ENCODE measurements at regions not wholly inside any gene's neighbourhood (a gene's known extent, or its start where the extent isn't known, plus 50 kb on each side); places are given as distances from the start of the nearest gene placed in this dataset.

DNA sequence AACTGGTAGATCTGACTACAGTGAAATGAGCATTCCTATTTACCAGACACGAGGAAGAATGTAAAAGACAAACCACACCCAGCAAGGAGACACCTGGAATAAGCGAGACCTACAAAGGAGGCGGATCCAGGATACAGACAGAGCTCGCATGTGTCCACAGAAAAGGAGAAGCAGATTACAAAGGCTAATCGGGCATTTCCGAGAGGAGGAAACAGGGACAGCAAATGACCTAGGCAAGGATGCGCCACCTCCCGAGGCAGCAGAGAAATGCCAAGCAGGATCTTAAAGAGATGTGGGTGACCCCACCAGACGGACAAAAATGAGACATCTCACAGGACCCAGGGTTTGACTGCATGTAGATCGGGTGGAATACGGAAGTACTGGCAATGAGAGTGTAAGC lies 63.2 kb upstream of the IQSEC1 start:
- H3K36me3 ChIP-seq (ENCODE audit: control insufficient read depth, insufficient read depth, low read length, severe bottlenecking) = no peaks in the 10 kb centered on the region
- no peak overlapping the region for H3K4me3 ChIP-seq (ENCODE audit: low read length)
- no peaks in the 10 kb centered on the region for H3K9me3 ChIP-seq (ENCODE audit: control insufficient read depth, low read length)
- H3K27me3 ChIP-seq (replicated peaks; ENCODE audit: control insufficient read depth, insufficient read depth, low read length) = peaks cover 64% of the 10 kb centered on the region
- DNase-seq (ENCODE audit: low read depth) = no peak
- no peaks in the 10 kb centered on the region for H3K4me1 ChIP-seq (ENCODE audit: control insufficient read depth, insufficient read depth, low read length)
- H3K9ac ChIP-seq (ENCODE audit: low read length) = no peak overlapping the region

- Histone ChIP-seq H3K27me3 (replicated peaks; ENCODE audit: control insufficient read depth, insufficient read depth, low read length) (peaks cover 64% of the 10 kb centered on the region), H3K4me3 (ENCODE audit: low read length) (no peak overlapping the region), H3K9ac (ENCODE audit: low read length) (no peak overlapping the region), H3K4me1 (ENCODE audit: control insufficient read depth, insufficient read depth, low read length) (no peaks in the 10 kb centered on the region), H3K36me3 (ENCODE audit: control insufficient read depth, insufficient read depth, low read length, severe bottlenecking) (no peaks in the 10 kb centered on the region), H3K9me3 (ENCODE audit: control insufficient read depth, low read length) (no peaks in the 10 kb centered on the region)
- DNase-seq (ENCODE audit: low read depth) = no peak
Measured at GRCh38 chr3:13135811-13136321, 62.6 kb upstream of the IQSEC1 start.

GRCh38 chr3:13135251-13135810 lies 62.1 kb upstream of the IQSEC1 start:
- H3K9me3 ChIP-seq (ENCODE audit: control insufficient read depth, low read length) = no peaks in the 10 kb centered on the region
- no peaks in the 10 kb centered on the region for H3K36me3 ChIP-seq (ENCODE audit: control insufficient read depth, insufficient read depth, low read length, severe bottlenecking)
- H3K4me1 ChIP-seq (ENCODE audit: control insufficient read depth, insufficient read depth, low read length) = no peaks in the 10 kb centered on the region
- no peak overlapping the region for H3K4me3 ChIP-seq (ENCODE audit: low read length)
- H3K27me3 ChIP-seq (replicated peaks; ENCODE audit: control insufficient read depth, insufficient read depth, low read length) = peaks cover 64% of the 10 kb centered on the region
- H3K9ac ChIP-seq (ENCODE audit: low read length) = no peak overlapping the region
- DNase-seq (ENCODE audit: low read depth) = no peak

GRCh38 chr3:13134879-13135206 lies 61.6 kb upstream of the IQSEC1 start:
- Histone ChIP-seq H3K9ac (ENCODE audit: low read length) (no peak overlapping the region), H3K36me3 (ENCODE audit: control insufficient read depth, insufficient read depth, low read length, severe bottlenecking) (no peaks in the 10 kb centered on the region), H3K4me1 (ENCODE audit: control insufficient read depth, insufficient read depth, low read length) (no peaks in the 10 kb centered on the region), H3K4me3 (ENCODE audit: low read length) (no peak overlapping the region), H3K9me3 (ENCODE audit: control insufficient read depth, low read length) (no peaks in the 10 kb centered on the region), H3K27me3 (replicated peaks; ENCODE audit: control insufficient read depth, insufficient read depth, low read length) (peaks cover 64% of the 10 kb centered on the region)
- DNase-seq (ENCODE audit: low read depth) = no peak

- Histone ChIP-seq H3K27me3 (replicated peaks; ENCODE audit: control insufficient read depth, insufficient read depth, low read length) (peaks cover 64% of the 10 kb centered on the region), H3K4me1 (ENCODE audit: control insufficient read depth, insufficient read depth, low read length) (no peaks in the 10 kb centered on the region), H3K9me3 (ENCODE audit: control insufficient read depth, low read length) (no peaks in the 10 kb centered on the region), H3K9ac (ENCODE audit: low read length) (no peak overlapping the region), H3K36me3 (ENCODE audit: control insufficient read depth, insufficient read depth, low read length, severe bottlenecking) (no peaks in the 10 kb centered on the region), H3K4me3 (ENCODE audit: low read length) (no peak overlapping the region)
- DNase-seq (ENCODE audit: low read depth) = no peak
Measured at GRCh38 chr3:13134166-13134878, 61.1 kb upstream of the IQSEC1 start.

DNA sequence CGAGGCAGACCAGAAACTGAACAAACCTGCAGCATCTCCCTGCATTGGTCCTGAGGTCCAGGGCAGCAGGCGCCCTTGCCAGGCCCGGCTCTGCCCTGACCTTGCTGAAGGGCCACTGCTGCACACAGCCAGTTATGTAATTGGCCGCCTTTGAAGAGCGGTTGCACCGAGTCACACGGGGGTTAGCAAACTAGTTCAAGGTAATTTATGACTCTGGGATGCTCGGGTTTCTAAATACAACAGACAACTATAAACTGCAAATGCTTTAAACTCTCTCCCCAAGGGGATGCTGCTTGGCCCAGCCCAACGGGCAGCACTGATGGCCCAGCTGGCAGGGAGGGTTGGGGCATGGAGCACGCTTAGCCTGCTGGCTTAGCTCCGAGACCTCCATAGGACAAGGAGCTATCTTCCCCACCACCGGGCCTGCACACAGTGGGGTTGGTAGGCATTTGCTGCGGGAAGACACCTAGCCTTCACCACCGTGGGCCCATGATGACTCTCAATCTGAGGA lies 60.3 kb upstream of the IQSEC1 start:
- H3K36me3 ChIP-seq (ENCODE audit: control insufficient read depth, insufficient read depth, low read length, severe bottlenecking) = no peaks in the 10 kb centered on the region
- no peaks in the 10 kb centered on the region for H3K4me1 ChIP-seq (ENCODE audit: control insufficient read depth, insufficient read depth, low read length)
- H3K9ac ChIP-seq (ENCODE audit: low read length) = no peak overlapping the region
- H3K4me3 ChIP-seq (ENCODE audit: low read length) = no peak overlapping the region
- no peak for DNase-seq (ENCODE audit: low read depth)
- H3K9me3 ChIP-seq (ENCODE audit: control insufficient read depth, low read length) = no peaks in the 10 kb centered on the region
- H3K27me3 ChIP-seq (replicated peaks; ENCODE audit: control insufficient read depth, insufficient read depth, low read length) = peaks cover 57% of the 10 kb centered on the region

DNA sequence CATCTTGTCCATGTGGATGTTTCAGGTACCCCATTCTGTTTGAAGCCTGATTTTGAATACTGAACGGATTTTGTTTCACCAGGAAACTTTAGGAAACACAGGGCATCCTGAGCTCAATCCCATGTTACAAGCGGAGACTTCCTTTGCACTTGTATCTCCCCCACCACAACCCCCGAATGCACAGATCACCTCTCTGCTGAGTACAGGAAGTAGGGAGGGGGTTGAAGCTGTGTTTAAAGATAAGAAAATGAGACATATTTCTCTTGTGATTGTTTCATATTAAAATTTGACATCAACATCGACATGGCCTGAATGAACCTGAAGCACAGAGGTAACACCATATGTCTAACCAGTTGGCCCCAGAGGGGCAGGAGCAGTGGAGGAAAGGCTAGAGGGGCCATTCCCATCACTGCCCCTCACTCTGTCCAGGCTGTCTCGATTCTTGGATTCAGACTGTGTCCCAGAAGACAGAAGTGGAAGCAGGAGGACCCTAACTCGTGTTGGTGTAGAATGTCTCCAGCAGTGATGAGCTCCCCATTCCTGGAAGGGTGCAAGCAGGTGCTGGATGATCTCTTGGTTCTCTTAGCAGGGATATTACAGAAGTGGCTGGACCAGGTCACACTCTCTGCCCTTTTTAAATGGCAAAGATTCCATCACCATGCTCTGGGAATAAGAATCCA lies 59.6 kb upstream of the IQSEC1 start:
- H3K36me3 ChIP-seq (ENCODE audit: control insufficient read depth, insufficient read depth, low read length, severe bottlenecking) = no peaks in the 10 kb centered on the region
- no peaks in the 10 kb centered on the region for H3K9me3 ChIP-seq (ENCODE audit: control insufficient read depth, low read length)
- no peak for DNase-seq (ENCODE audit: low read depth)
- H3K4me3 ChIP-seq (ENCODE audit: low read length) = no peak overlapping the region
- H3K27me3 ChIP-seq (replicated peaks; ENCODE audit: control insufficient read depth, insufficient read depth, low read length) = peaks cover 53% of the 10 kb centered on the region
- H3K4me1 ChIP-seq (ENCODE audit: control insufficient read depth, insufficient read depth, low read length) = no peaks in the 10 kb centered on the region
- H3K9ac ChIP-seq (ENCODE audit: low read length) = no peak overlapping the region

GRCh38 chr3:13132281-13132680 lies 59.1 kb upstream of the IQSEC1 start:
- peaks cover 53% of the 10 kb centered on the region for H3K27me3 ChIP-seq (replicated peaks; ENCODE audit: control insufficient read depth, insufficient read depth, low read length)
- no peak overlapping the region for H3K4me3 ChIP-seq (ENCODE audit: low read length)
- H3K9ac ChIP-seq (ENCODE audit: low read length) = no peak overlapping the region
- H3K36me3 ChIP-seq (ENCODE audit: control insufficient read depth, insufficient read depth, low read length, severe bottlenecking) = no peaks in the 10 kb centered on the region
- H3K4me1 ChIP-seq (ENCODE audit: control insufficient read depth, insufficient read depth, low read length) = no peaks in the 10 kb centered on the region
- no peak for DNase-seq (ENCODE audit: low read depth)
- no peaks in the 10 kb centered on the region for H3K9me3 ChIP-seq (ENCODE audit: control insufficient read depth, low read length)

DNA sequence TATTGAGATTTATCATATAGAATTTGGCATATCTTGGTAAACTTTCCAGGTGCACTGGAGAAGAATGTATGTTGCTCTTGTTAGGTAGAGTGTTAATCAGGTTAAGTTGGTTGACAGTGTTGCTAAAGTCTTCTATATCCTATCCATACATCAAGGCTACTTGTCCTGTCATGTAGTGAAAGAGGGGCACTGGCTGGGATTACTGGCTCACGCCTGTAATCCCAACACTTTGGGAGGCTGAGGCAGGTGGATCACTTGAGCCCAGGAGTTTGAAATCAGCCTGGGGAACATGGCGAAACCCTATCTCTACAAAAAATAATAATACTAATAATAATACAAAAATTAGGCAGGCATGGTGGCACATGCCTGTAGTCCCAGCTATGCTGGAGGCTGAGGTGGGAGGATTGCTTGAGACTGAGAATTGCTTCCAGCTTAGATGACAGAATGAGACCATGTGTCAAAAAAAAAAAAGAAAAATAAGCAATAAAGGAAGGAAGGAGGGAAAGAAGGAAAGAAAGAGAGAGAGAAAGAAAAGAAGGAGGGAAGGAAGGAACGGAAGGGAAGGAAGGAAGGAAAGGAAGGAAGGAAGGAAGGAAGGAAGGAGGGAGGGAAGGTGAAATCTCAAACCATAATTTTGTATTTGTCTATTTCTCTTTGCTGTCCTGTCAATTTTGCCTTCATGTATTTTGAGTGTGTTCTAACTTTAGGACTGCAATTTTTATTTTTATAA lies 57.4 kb upstream of the IQSEC1 start:
- Histone ChIP-seq H3K9me3 (ENCODE audit: control insufficient read depth, low read length) (no peaks in the 10 kb centered on the region), H3K9ac (ENCODE audit: low read length) (no peak overlapping the region), H3K4me3 (ENCODE audit: low read length) (no peak overlapping the region), H3K27me3 (replicated peaks; ENCODE audit: control insufficient read depth, insufficient read depth, low read length) (peaks cover 48% of the 10 kb centered on the region), H3K36me3 (ENCODE audit: control insufficient read depth, insufficient read depth, low read length, severe bottlenecking) (no peaks in the 10 kb centered on the region), H3K4me1 (ENCODE audit: control insufficient read depth, insufficient read depth, low read length) (no peaks in the 10 kb centered on the region)
- no peak for DNase-seq (ENCODE audit: low read depth)

GRCh38 chr3:13125092-13126015 lies 52.1 kb upstream of the IQSEC1 start:
- Histone ChIP-seq H3K9me3 (ENCODE audit: control insufficient read depth, low read length) (no peaks in the 10 kb centered on the region), H3K27me3 (replicated peaks; ENCODE audit: control insufficient read depth, insufficient read depth, low read length) (peaks cover 47% of the 10 kb centered on the region), H3K4me3 (ENCODE audit: low read length) (no peak overlapping the region), H3K36me3 (ENCODE audit: control insufficient read depth, insufficient read depth, low read length, severe bottlenecking) (no peaks in the 10 kb centered on the region), H3K9ac (ENCODE audit: low read length) (no peak overlapping the region), H3K4me1 (ENCODE audit: control insufficient read depth, insufficient read depth, low read length) (no peaks in the 10 kb centered on the region)
- DNase-seq (ENCODE audit: low read depth) = no peak

Measured in adipocyte (in vitro differentiated cells).